GM12891 (cell line): ENCODE measurements at regions not wholly inside any gene's neighbourhood (a gene's known extent, or its start where the extent isn't known, plus 50 kb on each side); places are given as distances from the start of the nearest gene placed in this dataset.

Experiments
- PAX5 ChIP-seq: IDR thresholded peaks from 2 replicates; pipeline ENCODE4 v1.6.1; 2011; ENCODE audit warnings: low read length, moderate library complexity, mild to moderate bottlenecking; ENCODE audit not compliant: insufficient read depth, severe bottlenecking
- POLR2A ChIP-seq: IDR thresholded peaks from 2 replicates; pipeline ENCODE4 v1.6.1; 2011; ENCODE audit warnings: low read depth, low read length, control low read depth
- POLR2AphosphoS5 ChIP-seq: IDR thresholded peaks from 2 replicates; pipeline ENCODE4 v1.6.1; 2011; ENCODE audit warnings: low read depth, low read length, control low read depth
- POU2F2 ChIP-seq: IDR thresholded peaks from 2 replicates; pipeline ENCODE4 v1.6.1; 2011; ENCODE audit warnings: low read depth, mild to moderate bottlenecking, control low read depth, low read length, moderate library complexity
- SPI1 ChIP-seq: IDR thresholded peaks from 2 replicates; pipeline ENCODE4 v1.6.1; 2011; ENCODE audit warnings: low read depth, low read length, control low read depth
- TAF1 ChIP-seq: IDR thresholded peaks from 2 replicates; pipeline ENCODE4 v1.6.1; 2011; ENCODE audit warnings: low read depth, low read length, control low read depth

DNA sequence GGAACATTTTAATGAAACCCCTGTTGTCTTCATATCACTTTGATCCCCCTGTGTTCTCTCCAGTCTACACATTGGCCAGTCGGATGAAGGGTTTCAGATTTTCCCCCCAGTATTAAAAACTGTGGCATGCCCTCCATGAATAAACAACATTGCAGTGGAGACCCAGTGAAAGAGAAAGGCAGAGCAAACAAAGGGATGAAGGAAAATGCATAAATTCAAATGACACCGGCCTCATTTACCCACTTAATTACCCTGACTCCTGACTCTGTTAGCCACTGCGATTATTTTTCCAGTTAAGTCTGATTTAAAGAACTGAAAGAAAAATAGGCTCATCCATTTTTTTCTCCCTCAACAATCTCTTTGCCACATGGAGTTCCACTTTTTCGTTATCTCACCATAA lies 569.2 kb downstream of the TFAP2B start:
- no peak for TF ChIP-seq POLR2A
- no peak for TF ChIP-seq SPI1
- TF ChIP-seq POU2F2: no peak
- no peak for TF ChIP-seq POLR2AphosphoS5
- no peak for TF ChIP-seq TAF1
- TF ChIP-seq PAX5: no peak
